ENCODE measurements at regions not wholly inside any gene's neighbourhood (a gene's known extent, or its start where the extent isn't known, plus 50 kb on each side); places are given as distances from the start of the nearest gene placed in this dataset.

DNA sequence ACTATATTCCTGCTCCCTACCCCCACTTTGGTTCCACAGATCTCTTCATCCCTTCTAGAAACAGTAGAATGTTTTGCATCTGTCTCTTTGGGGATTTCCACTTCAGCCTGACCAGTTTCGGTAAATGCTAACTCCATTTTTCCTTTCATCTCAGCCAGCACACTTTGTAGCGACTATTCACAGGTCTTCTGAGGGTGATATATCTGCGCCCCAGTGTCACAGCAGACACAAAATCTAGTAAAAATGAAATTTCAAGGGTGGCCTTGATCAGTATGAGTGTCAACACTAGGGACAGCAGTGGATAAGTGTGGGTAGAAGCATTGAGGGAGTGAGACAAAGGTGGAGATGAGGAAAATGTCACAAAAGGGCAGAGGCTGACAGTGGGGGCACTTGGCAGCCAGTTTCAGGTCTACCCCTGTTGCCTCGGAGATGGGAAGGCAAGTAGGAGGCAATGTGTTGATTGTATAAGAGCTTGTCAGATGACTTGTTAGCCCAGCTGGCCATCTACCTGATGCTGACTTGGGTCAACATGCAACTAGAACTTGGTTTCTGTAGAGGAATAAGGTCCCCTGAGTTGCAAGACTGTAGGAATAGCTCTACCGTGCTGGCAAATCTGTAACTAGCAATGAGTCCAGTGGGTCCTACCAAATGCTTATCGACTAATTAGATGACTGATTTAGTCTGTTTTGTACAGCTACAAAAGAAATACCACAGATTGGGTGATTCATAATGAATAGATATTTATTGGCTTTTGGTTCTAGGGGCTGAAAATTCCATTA lies 60.7 kb downstream of the CXCR4 start:
- CTCF ChIA-PET: no interaction called here
- no peak overlapping the region for H3K4me3 ChIP-seq (ENCODE audit: low read depth in 2 of 2, low read length in 2 of 2)
- ATAC-seq (no peak), DNase-seq (ENCODE audit: low read depth, low spot score) (no peak)
- no peaks in the 10 kb centered on the region for H3K36me3 ChIP-seq (ENCODE audit: control insufficient read depth, insufficient read depth, low read length)
- H3K27me3 ChIP-seq (ENCODE audit: control insufficient read depth, insufficient read depth, low read length): peaks cover 6% of the 10 kb centered on the region; the same call in 1 of the 2 replicates
- no peaks in the 10 kb centered on the region for H3K4me1 ChIP-seq (ENCODE audit: control insufficient read depth, insufficient read depth, low read length)
- no peaks in the 10 kb centered on the region for H3K9me3 ChIP-seq (ENCODE audit: control insufficient read depth, insufficient read depth, low read depth, low read length)
- POLR2A ChIA-PET: no interaction called here
- no peak for TF ChIP-seq TCF7L2 (IDR thresholded peaks at IDR 0.05; ENCODE audit: low read depth, low read length)
- TF ChIP-seq, protein P1, sequence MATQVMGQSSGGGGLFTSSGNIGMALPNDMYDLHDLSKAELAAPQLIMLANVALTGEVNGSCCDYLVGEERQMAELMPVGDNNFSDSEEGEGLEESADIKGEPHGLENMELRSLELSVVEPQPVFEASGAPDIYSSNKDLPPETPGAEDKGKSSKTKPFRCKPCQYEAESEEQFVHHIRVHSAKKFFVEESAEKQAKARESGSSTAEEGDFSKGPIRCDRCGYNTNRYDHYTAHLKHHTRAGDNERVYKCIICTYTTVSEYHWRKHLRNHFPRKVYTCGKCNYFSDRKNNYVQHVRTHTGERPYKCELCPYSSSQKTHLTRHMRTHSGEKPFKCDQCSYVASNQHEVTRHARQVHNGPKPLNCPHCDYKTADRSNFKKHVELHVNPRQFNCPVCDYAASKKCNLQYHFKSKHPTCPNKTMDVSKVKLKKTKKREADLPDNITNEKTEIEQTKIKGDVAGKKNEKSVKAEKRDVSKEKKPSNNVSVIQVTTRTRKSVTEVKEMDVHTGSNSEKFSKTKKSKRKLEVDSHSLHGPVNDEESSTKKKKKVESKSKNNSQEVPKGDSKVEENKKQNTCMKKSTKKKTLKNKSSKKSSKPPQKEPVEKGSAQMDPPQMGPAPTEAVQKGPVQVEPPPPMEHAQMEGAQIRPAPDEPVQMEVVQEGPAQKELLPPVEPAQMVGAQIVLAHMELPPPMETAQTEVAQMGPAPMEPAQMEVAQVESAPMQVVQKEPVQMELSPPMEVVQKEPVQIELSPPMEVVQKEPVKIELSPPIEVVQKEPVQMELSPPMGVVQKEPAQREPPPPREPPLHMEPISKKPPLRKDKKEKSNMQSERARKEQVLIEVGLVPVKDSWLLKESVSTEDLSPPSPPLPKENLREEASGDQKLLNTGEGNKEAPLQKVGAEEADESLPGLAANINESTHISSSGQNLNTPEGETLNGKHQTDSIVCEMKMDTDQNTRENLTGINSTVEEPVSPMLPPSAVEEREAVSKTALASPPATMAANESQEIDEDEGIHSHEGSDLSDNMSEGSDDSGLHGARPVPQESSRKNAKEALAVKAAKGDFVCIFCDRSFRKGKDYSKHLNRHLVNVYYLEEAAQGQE (IDR thresholded peaks at IDR 0.05; ENCODE audit: insufficient read depth in 1 of 2, low read depth in 2 of 2, low read length in 1 of 2): no peak
- no peak for TF ChIP-seq POLR2AphosphoS5 (IDR thresholded peaks at IDR 0.05; ENCODE audit: low read depth, low read length)
- TF ChIP-seq, protein P2, sequence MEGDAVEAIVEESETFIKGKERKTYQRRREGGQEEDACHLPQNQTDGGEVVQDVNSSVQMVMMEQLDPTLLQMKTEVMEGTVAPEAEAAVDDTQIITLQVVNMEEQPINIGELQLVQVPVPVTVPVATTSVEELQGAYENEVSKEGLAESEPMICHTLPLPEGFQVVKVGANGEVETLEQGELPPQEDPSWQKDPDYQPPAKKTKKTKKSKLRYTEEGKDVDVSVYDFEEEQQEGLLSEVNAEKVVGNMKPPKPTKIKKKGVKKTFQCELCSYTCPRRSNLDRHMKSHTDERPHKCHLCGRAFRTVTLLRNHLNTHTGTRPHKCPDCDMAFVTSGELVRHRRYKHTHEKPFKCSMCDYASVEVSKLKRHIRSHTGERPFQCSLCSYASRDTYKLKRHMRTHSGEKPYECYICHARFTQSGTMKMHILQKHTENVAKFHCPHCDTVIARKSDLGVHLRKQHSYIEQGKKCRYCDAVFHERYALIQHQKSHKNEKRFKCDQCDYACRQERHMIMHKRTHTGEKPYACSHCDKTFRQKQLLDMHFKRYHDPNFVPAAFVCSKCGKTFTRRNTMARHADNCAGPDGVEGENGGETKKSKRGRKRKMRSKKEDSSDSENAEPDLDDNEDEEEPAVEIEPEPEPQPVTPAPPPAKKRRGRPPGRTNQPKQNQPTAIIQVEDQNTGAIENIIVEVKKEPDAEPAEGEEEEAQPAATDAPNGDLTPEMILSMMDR (IDR thresholded peaks at IDR 0.05): no peak
- TF ChIP-seq SIN3A (IDR thresholded peaks at IDR 0.05; ENCODE audit: borderline replicate concordance, insufficient read depth, low read depth, low read length): no peak
- H3K27ac ChIP-seq (ENCODE audit: low read length): no peak overlapping the region
- intact Hi-C loops (cut with micrococcal nuclease; ENCODE audit: unreplicated experiment) (no loop called here), in situ Hi-C loops (cut with HindIII; ENCODE audit: low pct_unique_long_range_greater_than_20kb, low sequenced_read_pairs) (no loop called here)
- BruUV-seq (replicated peaks): no TSS peak

DNA sequence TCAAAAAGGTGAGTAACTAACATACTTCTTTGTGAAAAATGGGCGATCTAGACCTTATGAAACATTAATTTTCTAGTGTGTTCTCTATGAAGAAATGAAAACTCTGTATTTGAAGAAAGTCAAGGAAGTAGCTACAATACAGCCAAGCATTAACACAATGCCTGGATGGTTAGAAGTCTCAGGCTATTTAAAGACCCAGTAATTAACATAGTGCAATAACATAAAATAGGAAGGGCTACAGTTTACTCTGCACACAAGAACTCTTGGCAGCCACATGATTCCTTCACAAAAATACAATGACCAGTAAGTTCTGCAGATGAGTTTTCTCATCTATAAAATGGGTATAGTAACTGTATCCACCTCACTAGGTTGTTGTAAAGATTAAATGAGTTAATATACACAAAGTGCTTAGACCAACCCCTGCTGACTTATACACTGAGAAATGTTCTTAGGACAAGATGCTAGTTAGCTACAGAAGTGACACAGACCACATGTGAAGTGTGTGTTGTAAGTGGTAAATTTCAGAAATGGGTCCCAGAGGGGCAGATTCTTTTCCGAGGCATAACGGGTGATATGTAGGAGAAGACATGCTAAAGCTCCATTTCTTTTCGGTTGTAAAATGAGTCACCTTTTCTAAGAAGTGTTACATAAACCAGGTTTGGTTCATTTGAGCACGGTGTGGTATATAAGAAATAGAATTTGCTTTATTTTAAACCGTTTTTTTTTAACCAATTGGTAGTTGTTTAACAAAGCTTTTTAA lies 61.8 kb downstream of the CXCR4 start:
- no TSS peak for BruUV-seq (replicated peaks)
- ChIA-PET CTCF (no interaction called here), POLR2A (interaction anchor here (0.6 kb wide), 1 partner anchor 416 kb away, joined by 14 read pairs; no protein-coding TSS in a partner anchor)
- no peak for TF ChIP-seq POLR2AphosphoS5 (IDR thresholded peaks at IDR 0.05; ENCODE audit: low read depth, low read length)
- no peak for TF ChIP-seq SIN3A (IDR thresholded peaks at IDR 0.05; ENCODE audit: borderline replicate concordance, insufficient read depth, low read depth, low read length)
- TF ChIP-seq TCF7L2 (IDR thresholded peaks at IDR 0.05; ENCODE audit: low read depth, low read length): no peak
- TF ChIP-seq, protein P2 (IDR thresholded peaks at IDR 0.05): no peak
- TF ChIP-seq, protein P1 (IDR thresholded peaks at IDR 0.05; ENCODE audit: insufficient read depth in 1 of 2, low read depth in 2 of 2, low read length in 1 of 2): no peak
- no peaks in the 10 kb centered on the region for H3K9me3 ChIP-seq (ENCODE audit: control insufficient read depth, insufficient read depth, low read depth, low read length)
- H3K27me3 ChIP-seq (ENCODE audit: control insufficient read depth, insufficient read depth, low read length): peaks cover 6% of the 10 kb centered on the region; the same call in 1 of the 2 replicates
- no peak for ATAC-seq
- no peaks in the 10 kb centered on the region for H3K4me1 ChIP-seq (ENCODE audit: control insufficient read depth, insufficient read depth, low read length)
- no peak for DNase-seq (ENCODE audit: low read depth, low spot score)
- H3K4me3 ChIP-seq (ENCODE audit: low read depth in 2 of 2, low read length in 2 of 2): no peak overlapping the region
- H3K36me3 ChIP-seq (ENCODE audit: control insufficient read depth, insufficient read depth, low read length): no peaks in the 10 kb centered on the region
- intact Hi-C loops (cut with micrococcal nuclease; ENCODE audit: unreplicated experiment) (no loop called here), in situ Hi-C loops (cut with HindIII; ENCODE audit: low pct_unique_long_range_greater_than_20kb, low sequenced_read_pairs) (no loop called here)
- no peak overlapping the region for H3K27ac ChIP-seq (ENCODE audit: low read length)
